ENCODE measurements at regions not wholly inside any gene's neighbourhood (a gene's known extent, or its start where the extent isn't known, plus 50 kb on each side); places are given as distances from the start of the nearest gene placed in this dataset.

DNA sequence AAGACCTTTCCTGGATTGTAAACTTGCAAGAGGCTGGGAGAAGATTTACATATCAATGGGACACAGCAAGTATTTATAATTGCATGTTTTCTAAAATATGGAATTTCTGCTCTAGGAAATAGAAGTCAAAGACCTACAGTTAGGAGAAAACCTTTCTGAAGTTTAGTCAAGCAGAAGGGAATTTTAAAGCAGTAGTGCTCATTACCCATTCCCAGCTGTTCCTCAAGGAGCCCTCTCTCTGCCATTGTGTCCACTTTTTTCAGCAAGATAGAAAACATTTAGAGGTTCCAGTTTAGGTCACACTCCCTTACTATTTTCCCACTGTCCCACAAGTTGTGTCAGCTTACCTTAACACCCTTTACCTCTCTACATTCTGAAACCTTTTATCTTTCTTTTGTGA lies 584.0 kb upstream of the CHAC2 start:
- Histone ChIP-seq H3K36me3 (no peaks in the 10 kb centered on the region), H3K27ac (no peak overlapping the region), H3K9me3 (no peaks in the 10 kb centered on the region), H3K4me3 (no peak overlapping the region), H3K4me1 (no peaks in the 10 kb centered on the region), H3K27me3 (no peaks in the 10 kb centered on the region)
- TF ChIP-seq, protein P1, sequence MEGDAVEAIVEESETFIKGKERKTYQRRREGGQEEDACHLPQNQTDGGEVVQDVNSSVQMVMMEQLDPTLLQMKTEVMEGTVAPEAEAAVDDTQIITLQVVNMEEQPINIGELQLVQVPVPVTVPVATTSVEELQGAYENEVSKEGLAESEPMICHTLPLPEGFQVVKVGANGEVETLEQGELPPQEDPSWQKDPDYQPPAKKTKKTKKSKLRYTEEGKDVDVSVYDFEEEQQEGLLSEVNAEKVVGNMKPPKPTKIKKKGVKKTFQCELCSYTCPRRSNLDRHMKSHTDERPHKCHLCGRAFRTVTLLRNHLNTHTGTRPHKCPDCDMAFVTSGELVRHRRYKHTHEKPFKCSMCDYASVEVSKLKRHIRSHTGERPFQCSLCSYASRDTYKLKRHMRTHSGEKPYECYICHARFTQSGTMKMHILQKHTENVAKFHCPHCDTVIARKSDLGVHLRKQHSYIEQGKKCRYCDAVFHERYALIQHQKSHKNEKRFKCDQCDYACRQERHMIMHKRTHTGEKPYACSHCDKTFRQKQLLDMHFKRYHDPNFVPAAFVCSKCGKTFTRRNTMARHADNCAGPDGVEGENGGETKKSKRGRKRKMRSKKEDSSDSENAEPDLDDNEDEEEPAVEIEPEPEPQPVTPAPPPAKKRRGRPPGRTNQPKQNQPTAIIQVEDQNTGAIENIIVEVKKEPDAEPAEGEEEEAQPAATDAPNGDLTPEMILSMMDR (IDR thresholded peaks at IDR 0.05): no peak
- DNase-seq: no peak
- intact Hi-C loops (cut with DNase I; ENCODE audit: low total_unique reads): no loop called here

DNA sequence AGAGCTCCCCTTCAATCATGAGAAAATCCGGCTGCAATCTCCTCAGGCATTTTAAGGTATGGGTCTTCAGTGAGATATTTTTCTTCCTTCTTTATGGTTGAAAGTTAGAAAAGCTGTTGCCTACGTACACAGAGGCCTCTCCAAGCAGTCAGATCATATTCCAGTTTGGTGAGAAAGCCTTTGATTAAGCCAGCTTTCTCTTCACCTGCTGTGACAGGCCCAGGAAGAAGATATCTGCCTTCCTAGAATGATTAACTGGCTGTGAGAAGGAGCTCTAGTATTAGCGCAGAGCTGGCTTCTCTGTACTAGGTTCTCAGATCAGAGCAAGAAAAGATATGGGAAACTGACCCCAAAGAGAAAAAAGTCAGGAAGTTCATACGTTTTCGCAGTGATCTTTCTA lies 585.0 kb upstream of the CHAC2 start:
- Histone ChIP-seq H3K27ac (no peak overlapping the region), H3K9me3 (no peaks in the 10 kb centered on the region)

DNA sequence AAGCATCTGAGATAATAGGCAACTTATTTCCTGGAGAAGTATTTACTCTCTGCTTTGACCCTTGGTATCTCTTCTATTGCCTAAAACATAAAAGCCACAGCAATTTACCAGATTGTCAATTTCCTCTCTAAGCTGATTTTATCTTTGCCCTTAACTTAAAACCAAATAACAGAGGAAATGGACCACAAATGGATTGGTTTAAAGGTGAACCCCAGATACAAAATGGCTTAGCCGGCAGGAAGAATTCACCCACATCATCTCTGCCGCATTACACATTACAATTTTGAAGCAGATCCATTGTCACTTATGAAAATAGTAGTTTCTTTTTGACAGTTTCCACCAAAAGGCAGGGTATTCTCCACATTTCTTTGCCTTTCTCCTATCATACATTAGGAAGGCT lies 585.8 kb upstream of the CHAC2 start:
- Histone ChIP-seq H3K27ac (no peak overlapping the region), H3K4me1 (no peaks in the 10 kb centered on the region), H3K4me3 (no peak overlapping the region), H3K36me3 (no peaks in the 10 kb centered on the region), H3K27me3 (no peaks in the 10 kb centered on the region), H3K9me3 (no peaks in the 10 kb centered on the region)
- TF ChIP-seq, protein P1 (IDR thresholded peaks at IDR 0.05): no peak
- DNase-seq: no peak
- intact Hi-C loops (cut with DNase I; ENCODE audit: low total_unique reads): no loop called here

More for the DNA sequence above, 585.0 kb upstream of the CHAC2 start:
- H3K27me3 ChIP-seq: no peaks in the 10 kb centered on the region
- no peaks in the 10 kb centered on the region for H3K36me3 ChIP-seq
- TF ChIP-seq, protein P1 (IDR thresholded peaks at IDR 0.05): no peak
- H3K4me1 ChIP-seq: no peaks in the 10 kb centered on the region
- DNase-seq: no peak
- H3K4me3 ChIP-seq: no peak overlapping the region
- intact Hi-C loops (cut with DNase I; ENCODE audit: low total_unique reads): no loop called here

DNA sequence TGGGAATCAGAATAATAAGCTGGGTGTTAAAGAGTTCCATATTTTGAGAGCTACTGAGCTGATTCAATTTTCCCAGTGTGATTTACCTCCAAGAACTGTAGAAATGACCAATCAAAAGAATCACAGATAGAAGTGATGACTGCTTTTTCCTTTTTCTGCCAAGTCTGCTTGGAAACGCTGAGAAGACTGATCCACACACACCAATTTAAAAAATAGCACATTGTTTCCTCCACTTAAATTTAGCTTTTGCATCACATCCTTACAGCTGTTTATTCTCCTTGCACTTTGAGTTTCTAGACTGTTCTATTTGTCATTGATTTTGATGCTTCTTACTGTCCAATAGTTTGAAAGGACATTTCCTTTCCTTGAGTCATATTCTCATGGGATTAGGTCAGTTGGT lies 590.3 kb upstream of the CHAC2 start:
- no peaks in the 10 kb centered on the region for H3K9me3 ChIP-seq
- intact Hi-C loops (cut with DNase I; ENCODE audit: low total_unique reads): no loop called here
- no peaks in the 10 kb centered on the region for H3K27me3 ChIP-seq
- no peaks in the 10 kb centered on the region for H3K4me1 ChIP-seq
- H3K27ac ChIP-seq: no peak overlapping the region
- no peak overlapping the region for H3K4me3 ChIP-seq
- H3K36me3 ChIP-seq: no peaks in the 10 kb centered on the region
- no peak for DNase-seq
- TF ChIP-seq, protein P1 (IDR thresholded peaks at IDR 0.05): no peak

DNA sequence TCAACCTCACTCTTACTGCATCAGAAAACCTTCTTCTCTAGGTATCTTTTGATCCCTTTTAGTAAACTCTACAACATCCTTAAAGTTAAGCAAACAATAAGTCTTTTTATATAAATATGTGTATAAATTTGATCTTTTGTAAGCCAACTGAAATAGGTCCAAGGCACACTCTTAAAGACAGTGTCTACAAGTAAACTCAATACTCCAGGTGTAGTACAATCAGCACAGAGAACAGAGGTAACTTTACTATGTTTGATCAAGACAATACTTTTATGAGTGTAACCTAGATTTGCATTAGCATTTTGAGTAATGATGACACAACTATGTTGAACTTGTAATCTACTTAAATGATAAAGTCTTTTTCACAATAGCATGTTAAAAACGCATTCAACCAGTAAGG lies 593.1 kb upstream of the CHAC2 start:
- TF ChIP-seq, protein P1 (IDR thresholded peaks at IDR 0.05): no peak
- intact Hi-C loops (cut with DNase I; ENCODE audit: low total_unique reads): no loop called here
- H3K4me3 ChIP-seq: no peak overlapping the region
- no peaks in the 10 kb centered on the region for H3K36me3 ChIP-seq
- no peaks in the 10 kb centered on the region for H3K27me3 ChIP-seq
- no peaks in the 10 kb centered on the region for H3K9me3 ChIP-seq
- H3K27ac ChIP-seq: no peak overlapping the region
- no peak for DNase-seq
- H3K4me1 ChIP-seq: no peaks in the 10 kb centered on the region
